ENCODE measurements at regions not wholly inside any gene's neighbourhood (a gene's known extent, or its start where the extent isn't known, plus 50 kb on each side); places are given as distances from the start of the nearest gene placed in this dataset.

GRCh38 chr2:103792042-103792441 lies 1030.2 kb downstream of the TMEM182 start:
- TF ChIP-seq, protein P1, sequence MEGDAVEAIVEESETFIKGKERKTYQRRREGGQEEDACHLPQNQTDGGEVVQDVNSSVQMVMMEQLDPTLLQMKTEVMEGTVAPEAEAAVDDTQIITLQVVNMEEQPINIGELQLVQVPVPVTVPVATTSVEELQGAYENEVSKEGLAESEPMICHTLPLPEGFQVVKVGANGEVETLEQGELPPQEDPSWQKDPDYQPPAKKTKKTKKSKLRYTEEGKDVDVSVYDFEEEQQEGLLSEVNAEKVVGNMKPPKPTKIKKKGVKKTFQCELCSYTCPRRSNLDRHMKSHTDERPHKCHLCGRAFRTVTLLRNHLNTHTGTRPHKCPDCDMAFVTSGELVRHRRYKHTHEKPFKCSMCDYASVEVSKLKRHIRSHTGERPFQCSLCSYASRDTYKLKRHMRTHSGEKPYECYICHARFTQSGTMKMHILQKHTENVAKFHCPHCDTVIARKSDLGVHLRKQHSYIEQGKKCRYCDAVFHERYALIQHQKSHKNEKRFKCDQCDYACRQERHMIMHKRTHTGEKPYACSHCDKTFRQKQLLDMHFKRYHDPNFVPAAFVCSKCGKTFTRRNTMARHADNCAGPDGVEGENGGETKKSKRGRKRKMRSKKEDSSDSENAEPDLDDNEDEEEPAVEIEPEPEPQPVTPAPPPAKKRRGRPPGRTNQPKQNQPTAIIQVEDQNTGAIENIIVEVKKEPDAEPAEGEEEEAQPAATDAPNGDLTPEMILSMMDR (IDR thresholded peaks at IDR 0.05) = no peak
- TF ChIP-seq POLR2AphosphoS5 (IDR thresholded peaks at IDR 0.05) (no peak), POLR2A (IDR thresholded peaks at IDR 0.05) (no peak)
